HG02610 (cell line): ENCODE measurements at regions not wholly inside any gene's neighbourhood (a gene's known extent, or its start where the extent isn't known, plus 50 kb on each side); places are given as distances from the start of the nearest gene placed in this dataset.
"Not testable (repeated sequence)": the region's sequence is repeated elsewhere in the genome, so short reads cannot be mapped to it uniquely, and the experiment has no call there.

Experiments
- ATAC-seq: cut with Tn5 transposase; IDR thresholded peaks from one replicate; pipeline ENCODE4 v1.9.1; 2021; ENCODE audit warnings: mild to moderate bottlenecking, moderate library complexity; ENCODE audit not compliant: unreplicated experiment

GRCh38 chr2:121818546-121818945 is 63.1 kb downstream of the TSN start:
- no peak for ATAC-seq

DNA sequence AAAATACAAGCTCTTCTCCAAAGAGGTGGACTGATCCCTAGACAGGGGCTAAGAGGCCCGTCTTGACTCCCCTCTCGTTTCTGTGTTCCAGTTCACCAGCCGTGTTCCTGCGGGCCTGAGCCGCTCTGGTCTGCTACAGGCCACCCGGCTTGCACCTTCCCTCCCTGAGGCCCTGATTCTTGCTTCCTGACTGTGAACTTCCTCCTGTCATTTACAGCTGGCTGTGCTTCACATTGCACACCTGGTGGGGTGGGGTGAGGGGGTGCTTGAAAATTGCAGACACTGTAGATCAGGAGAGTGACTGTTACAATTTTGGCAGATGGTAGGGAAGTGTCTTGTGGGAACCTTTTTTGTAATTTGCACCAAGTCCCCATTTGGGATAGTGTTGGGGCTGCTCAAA is 64.4 kb downstream of the TSN start:
- ATAC-seq, result no peak

DNA sequence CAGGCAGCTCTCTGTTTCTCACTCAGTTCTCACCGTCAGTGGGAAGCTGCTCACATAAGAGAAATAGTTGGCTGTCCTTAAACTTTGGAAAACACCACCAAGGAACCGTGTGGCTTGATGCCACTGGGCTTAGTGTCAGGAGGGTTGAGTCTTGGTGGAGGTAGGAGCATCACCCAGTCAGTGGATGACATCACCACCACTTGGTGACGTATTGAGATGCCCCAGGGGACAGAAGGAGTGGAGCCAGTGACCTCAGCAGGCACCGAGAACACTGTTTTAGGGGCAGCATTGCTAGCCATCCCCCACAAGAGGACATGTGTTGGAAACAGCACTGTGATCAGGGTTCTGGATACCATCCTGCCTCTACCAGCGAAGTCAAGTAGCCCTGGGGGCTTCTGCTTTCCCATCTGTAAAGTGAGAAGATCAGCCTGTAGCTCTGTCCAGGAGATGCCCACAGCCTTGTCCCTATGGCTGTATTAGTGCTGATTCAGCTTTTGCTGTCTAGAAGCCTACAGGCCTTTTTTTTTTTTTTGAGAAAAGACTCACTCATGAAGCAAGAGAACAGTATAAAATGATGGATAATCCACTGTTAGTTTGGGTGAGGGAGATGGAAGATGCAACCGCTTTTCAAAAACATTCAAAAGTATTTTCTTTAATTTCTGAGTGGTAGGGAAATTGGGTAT is 66.2 kb downstream of the TSN start:
- no peak for ATAC-seq

GRCh38 chr2:121824264-121824663 is 68.8 kb downstream of the TSN start:
- no peak for ATAC-seq

- ATAC-seq, result no peak
These were observed 69.8 kb downstream of the TSN start for GRCh38 chr2:121825003-121825950.

- no peak for ATAC-seq
These were observed 70.6 kb downstream of the TSN start for GRCh38 chr2:121826036-121826435.

- ATAC-seq, result no peak
These were observed 72.9 kb downstream of the TSN start for GRCh38 chr2:121828281-121828731.

DNA sequence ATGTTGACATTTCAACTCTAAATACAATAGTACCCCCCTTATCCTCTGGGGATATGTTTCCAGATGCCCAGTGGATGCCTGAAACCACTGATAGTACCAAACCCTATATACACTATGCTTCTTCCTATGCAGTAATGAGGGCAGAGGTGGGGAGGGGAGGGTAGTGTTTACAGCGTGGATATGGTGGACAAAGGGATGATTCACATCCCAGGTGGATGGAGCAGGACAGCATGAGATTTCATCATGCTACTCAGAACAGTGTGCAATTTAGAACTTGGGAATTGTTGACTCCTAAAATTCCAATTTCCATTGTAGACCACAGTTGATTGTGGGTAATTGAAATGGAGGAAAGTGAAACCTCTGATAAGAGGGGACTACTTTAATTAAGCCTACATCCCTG is 75.4 kb downstream of the TSN start:
- no peak for ATAC-seq

- no peak for ATAC-seq
These were observed 76.4 kb downstream of the TSN start for GRCh38 chr2:121831841-121832240.

- peak; percentile 53 for ATAC-seq
These were observed 77.2 kb downstream of the TSN start for GRCh38 chr2:121832412-121833357.

- peak; percentile 48 for ATAC-seq
These were observed 77.9 kb downstream of the TSN start for GRCh38 chr2:121833358-121833723.

GRCh38 chr2:121836611-121837010 is 81.2 kb downstream of the TSN start:
- ATAC-seq, result no peak

DNA sequence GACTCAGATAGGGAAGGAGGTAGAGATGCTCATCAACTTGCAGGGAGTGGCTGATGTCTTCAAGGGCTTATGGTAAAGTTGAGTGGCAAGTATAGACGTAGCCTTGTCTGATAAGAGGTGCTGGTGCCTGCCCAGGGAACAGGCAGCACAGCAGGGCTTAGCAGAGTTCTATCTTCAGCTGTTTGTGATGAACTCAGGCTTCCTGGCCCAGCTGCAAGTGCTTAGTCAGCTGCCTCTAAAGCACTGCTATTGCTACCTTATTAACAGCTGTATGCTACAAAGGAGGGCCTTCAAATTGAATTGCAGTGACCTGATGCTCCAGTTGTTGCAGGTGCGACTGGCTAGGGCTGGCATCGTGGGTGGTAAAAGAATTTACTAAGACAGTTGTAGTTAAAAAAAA is 82.1 kb downstream of the TSN start:
- ATAC-seq, result no peak

DNA sequence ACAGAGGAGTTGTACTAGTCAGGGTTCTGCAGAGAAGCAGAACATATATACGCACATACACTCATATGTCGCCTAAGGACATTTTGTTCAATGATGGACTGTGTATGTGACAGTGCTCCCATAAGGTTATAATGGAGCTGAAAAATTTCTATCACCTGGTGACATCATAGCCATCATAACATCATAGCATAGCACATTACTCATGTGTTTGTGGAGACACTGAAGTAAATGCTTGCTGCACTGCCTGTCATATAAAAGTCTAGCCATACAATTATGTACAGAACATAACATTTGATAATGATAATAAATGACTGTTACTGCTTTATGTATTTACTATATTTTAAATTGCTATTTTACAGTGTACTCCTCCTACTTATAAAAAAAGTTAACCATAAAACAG is 83.1 kb downstream of the TSN start:
- no peak for ATAC-seq

DNA sequence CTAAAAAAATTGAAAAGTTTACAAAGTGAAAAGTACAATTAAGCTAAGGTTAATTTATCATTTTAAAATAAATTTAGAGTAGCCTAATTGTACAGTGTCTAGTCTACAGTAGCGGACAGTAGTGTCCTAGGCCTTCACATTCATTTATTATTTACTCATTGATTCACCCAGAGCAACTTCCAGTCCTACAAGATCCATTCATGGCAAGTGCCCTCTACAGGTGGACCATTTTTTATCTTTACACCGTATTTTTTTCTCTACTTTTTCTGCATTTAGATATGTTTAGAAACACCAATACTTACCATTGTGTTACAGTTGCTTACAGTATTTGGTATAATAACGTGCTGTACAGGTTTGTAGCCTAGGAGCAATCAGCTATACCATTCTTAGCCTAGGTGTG is 84.1 kb downstream of the TSN start:
- no peak for ATAC-seq

DNA sequence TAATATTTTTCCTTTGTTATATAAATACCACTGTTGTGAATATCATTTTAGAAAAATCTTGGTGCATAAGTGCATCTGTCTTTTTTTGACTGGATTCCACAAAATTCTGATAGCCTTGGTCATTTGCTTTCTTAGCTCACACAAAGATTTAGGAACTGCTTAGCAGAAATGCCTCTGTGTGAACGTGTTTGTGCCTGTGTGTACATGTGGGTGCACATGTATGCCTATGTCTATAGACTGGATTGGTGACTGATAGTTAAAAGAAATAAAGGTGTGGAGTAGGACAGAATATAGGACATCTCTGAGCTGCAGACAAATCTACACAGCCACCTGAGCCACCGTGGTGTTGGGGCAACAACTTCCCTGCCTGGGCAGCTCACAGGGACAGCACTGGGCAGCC is 93.8 kb downstream of the TSN start:
- no peak for ATAC-seq

- not testable (repeated sequence) for ATAC-seq
These were observed 97.7 kb downstream of the TSN start for GRCh38 chr2:121853149-121853548.

GRCh38 chr2:121855510-121855909 is 100.1 kb downstream of the TSN start:
- no peak for ATAC-seq

- no peak for ATAC-seq
These were observed 100.9 kb downstream of the TSN start for GRCh38 chr2:121856360-121856759.

DNA sequence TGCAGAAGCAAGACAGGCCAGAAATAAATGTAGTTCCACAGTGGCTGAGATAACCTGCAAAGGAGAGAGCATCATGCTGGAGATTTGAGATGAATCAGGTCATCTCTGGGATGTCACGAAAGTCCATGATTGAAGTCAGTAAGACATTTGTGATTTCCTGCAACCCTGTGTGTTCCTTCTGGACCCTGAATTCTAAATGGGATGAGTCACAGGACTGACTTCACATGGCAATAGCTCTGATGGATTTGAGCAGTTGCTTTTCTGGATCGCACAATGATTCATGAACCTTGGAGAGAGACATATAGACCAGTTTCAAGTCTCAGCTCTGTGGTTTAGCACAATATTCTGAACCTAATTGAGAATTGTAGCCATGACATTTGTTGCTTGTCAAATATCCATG is 102.9 kb downstream of the TSN start:
- no peak for ATAC-seq

- no peak for ATAC-seq
These were observed 103.4 kb downstream of the TSN start for GRCh38 chr2:121858847-121859246.
